KMS-11 (cell line): ENCODE measurements at regions not wholly inside any gene's neighbourhood (a gene's known extent, or its start where the extent isn't known, plus 50 kb on each side); places are given as distances from the start of the nearest gene placed in this dataset.

Experiments
- H2AFZ ChIP-seq: fragments of 200-600 bp; sonication (generic); 2 replicates; pipeline ENCODE4 v1.6.1; 2016; ENCODE audit warnings: antibody characterized with exemption, mixed run types, low read depth
- H3K27ac ChIP-seq: fragments of 200-600 bp; sonication (generic); 2 replicates; pipeline ENCODE4 v1.6.1; 2016; ENCODE audit warnings: mild to moderate bottlenecking, mixed run types
- H3K27me3 ChIP-seq: fragments of 200-600 bp; sonication (generic); 2 replicates; pipeline ENCODE4 v1.6.1; 2017; ENCODE audit warnings: mild to moderate bottlenecking, low read depth, mixed run types, moderate library complexity; ENCODE audit not compliant: insufficient read depth
- H3K36me3 ChIP-seq: fragments of 200-600 bp; sonication (generic); 2 replicates; pipeline ENCODE4 v1.6.1; 2017; ENCODE audit warnings: mild to moderate bottlenecking, mixed run types; ENCODE audit not compliant: insufficient read depth
- H3K4me1 ChIP-seq: fragments of 200-600 bp; sonication (generic); 2 replicates; pipeline ENCODE4 v1.6.1; 2016; ENCODE audit warnings: mild to moderate bottlenecking, low read depth, mixed run types; ENCODE audit not compliant: poor library complexity, severe bottlenecking
- H3K4me2 ChIP-seq: fragments of 200-600 bp; sonication (generic); 2 replicates; pipeline ENCODE4 v1.7.0; 2016; ENCODE audit warnings: mild to moderate bottlenecking, mixed run types
- H3K4me3 ChIP-seq: fragments of 200-600 bp; sonication (generic); IDR thresholded peaks from 2 replicates; pipeline ENCODE4 v1.6.1; 2017; ENCODE audit warnings: low read depth, low read length, mixed read lengths; ENCODE audit not compliant: insufficient read depth
- H3K79me2 ChIP-seq: fragments of 200-600 bp; sonication (generic); 2 replicates; pipeline ENCODE4 v1.6.1; 2016; ENCODE audit warnings: low read depth, mixed run types; ENCODE audit not compliant: insufficient read depth
- H3K9ac ChIP-seq: fragments of 200-600 bp; sonication (generic); 2 replicates; pipeline ENCODE4 v1.6.1; 2016; ENCODE audit warnings: mild to moderate bottlenecking, mixed run types
- H4K20me1 ChIP-seq: fragments of 200-600 bp; sonication (generic); 2 replicates; pipeline ENCODE4 v1.6.1; 2016; ENCODE audit warnings: mild to moderate bottlenecking, mixed run types; ENCODE audit not compliant: insufficient read depth
- TF ChIP-seq, protein P1 (sequence below): fragments of 200-600 bp; sonication (generic); conservative IDR thresholded peaks from 2 replicates; pipeline ENCODE4 v1.6.1; 2017; ENCODE audit warnings: low read depth, mild to moderate bottlenecking, antibody characterized with exemption, low read length, moderate library complexity, mixed read lengths

DNA sequence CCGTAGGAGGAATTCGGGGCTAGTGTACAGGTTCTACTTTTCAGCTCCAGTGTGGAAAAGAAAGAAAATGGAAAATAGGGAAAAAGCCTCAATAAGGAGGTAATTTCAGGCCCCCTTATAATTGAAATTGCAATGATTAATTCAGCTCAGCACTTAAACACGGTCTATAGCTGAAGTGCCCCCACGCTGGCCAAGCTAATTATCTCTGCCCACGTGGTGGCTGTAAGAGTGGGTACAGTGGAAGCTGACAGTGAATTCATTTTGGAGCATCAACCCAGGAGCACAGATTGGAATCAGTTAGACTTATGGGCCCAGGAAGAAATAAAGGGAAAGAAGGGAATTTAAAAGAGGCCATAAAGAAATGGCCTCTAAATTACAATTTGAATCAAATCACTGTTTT is 631.1 kb upstream of the CPEB2 start:
- H3K4me1 ChIP-seq: no peaks in the 10 kb centered on the region

DNA sequence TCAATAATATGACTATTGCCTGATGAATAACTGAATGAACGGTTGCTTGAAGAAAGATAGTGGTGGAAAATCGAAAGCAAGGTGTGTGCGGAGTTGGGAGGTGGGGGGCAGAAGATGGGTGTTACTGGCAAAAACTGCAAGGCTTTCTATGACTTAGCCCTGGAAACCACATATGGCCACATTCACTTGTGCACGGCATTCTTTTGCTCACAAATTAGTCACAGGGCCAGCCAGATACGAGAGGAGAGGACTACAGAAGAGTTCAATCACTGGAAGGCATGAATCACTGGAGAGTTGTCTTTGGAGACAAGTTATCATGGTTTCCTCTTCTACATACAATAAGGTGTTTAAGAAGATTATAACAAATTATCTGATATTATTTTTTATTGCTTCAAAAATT is 626.5 kb upstream of the CPEB2 start:
- H3K27me3 ChIP-seq: no peaks in the 10 kb centered on the region
- H3K4me1 ChIP-seq: no peaks in the 10 kb centered on the region
- no peak overlapping the region for H2AFZ ChIP-seq
- no peak overlapping the region for H3K27ac ChIP-seq
- H3K4me2 ChIP-seq: no peak overlapping the region
- H3K79me2 ChIP-seq: no peaks in the 10 kb centered on the region
- no peak overlapping the region for H3K9ac ChIP-seq
- TF ChIP-seq, protein P1, sequence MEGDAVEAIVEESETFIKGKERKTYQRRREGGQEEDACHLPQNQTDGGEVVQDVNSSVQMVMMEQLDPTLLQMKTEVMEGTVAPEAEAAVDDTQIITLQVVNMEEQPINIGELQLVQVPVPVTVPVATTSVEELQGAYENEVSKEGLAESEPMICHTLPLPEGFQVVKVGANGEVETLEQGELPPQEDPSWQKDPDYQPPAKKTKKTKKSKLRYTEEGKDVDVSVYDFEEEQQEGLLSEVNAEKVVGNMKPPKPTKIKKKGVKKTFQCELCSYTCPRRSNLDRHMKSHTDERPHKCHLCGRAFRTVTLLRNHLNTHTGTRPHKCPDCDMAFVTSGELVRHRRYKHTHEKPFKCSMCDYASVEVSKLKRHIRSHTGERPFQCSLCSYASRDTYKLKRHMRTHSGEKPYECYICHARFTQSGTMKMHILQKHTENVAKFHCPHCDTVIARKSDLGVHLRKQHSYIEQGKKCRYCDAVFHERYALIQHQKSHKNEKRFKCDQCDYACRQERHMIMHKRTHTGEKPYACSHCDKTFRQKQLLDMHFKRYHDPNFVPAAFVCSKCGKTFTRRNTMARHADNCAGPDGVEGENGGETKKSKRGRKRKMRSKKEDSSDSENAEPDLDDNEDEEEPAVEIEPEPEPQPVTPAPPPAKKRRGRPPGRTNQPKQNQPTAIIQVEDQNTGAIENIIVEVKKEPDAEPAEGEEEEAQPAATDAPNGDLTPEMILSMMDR: no peak
- H3K36me3 ChIP-seq: no peaks in the 10 kb centered on the region
- H3K4me3 ChIP-seq: no peak overlapping the region
- H4K20me1 ChIP-seq: no peaks in the 10 kb centered on the region

More for the DNA sequence above, 631.1 kb upstream of the CPEB2 start:
- H3K36me3 ChIP-seq: no peaks in the 10 kb centered on the region
- H3K27me3 ChIP-seq: no peaks in the 10 kb centered on the region
- H3K79me2 ChIP-seq: no peaks in the 10 kb centered on the region
- no peak overlapping the region for H3K4me2 ChIP-seq
- H4K20me1 ChIP-seq: no peaks in the 10 kb centered on the region
- no peak overlapping the region for H2AFZ ChIP-seq
- no peak overlapping the region for H3K4me3 ChIP-seq
- H3K27ac ChIP-seq: no peak overlapping the region
- H3K9ac ChIP-seq: no peak overlapping the region
- TF ChIP-seq, protein P1: no peak

DNA sequence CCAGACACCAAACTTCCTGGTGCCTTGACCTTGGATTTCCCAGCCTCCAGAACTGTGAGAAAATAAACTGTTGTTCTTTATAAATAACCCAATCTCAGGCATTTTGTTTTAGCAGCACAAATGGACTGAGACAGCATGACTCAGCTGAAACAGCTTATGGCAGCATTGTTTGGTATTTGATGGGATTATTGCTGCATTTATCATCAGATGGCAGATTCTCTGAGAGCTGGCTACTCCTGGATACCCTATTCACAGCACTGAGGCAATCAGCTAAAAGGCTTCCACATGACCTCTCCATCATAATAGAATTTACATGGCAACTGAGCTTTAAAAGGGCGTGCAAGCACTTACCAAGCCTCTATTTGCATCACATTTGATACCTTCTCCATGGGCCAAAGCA is 623.1 kb upstream of the CPEB2 start:
- Histone ChIP-seq H3K36me3 (no peaks in the 10 kb centered on the region), H2AFZ (no peak overlapping the region), H3K27me3 (no peaks in the 10 kb centered on the region), H3K9ac (no peak overlapping the region), H3K4me1 (no peaks in the 10 kb centered on the region), H3K79me2 (no peaks in the 10 kb centered on the region), H3K4me3 (no peak overlapping the region), H3K27ac (no peak overlapping the region), H4K20me1 (no peaks in the 10 kb centered on the region), H3K4me2 (no peak overlapping the region)
- TF ChIP-seq, protein P1: no peak

DNA sequence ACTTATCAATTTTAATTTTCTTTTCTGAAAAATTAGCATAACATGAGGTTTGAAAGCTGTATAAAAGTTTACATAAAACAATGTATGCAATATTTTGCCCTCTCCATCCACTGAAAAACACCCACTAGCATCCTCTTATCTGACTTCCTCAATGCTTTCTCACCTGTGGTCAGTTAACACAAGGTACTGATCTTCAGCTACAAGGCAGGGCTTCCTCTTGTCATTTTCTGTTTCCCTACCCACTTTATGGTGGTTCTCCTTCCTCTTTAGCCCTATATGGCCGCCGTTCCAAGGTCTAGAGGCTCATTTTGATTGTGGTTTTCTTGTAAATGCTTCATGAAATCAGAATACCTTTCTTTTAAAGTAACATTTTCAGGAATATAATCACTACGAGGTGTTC is 618.6 kb upstream of the CPEB2 start:
- H3K27me3 ChIP-seq: no peaks in the 10 kb centered on the region
- no peak overlapping the region for H3K4me2 ChIP-seq
- TF ChIP-seq, protein P1: no peak
- H3K9ac ChIP-seq: no peak overlapping the region
- no peak overlapping the region for H3K27ac ChIP-seq
- no peaks in the 10 kb centered on the region for H3K36me3 ChIP-seq
- H3K79me2 ChIP-seq: no peaks in the 10 kb centered on the region
- no peak overlapping the region for H3K4me3 ChIP-seq
- no peaks in the 10 kb centered on the region for H3K4me1 ChIP-seq
- no peak overlapping the region for H2AFZ ChIP-seq
- H4K20me1 ChIP-seq: no peaks in the 10 kb centered on the region

DNA sequence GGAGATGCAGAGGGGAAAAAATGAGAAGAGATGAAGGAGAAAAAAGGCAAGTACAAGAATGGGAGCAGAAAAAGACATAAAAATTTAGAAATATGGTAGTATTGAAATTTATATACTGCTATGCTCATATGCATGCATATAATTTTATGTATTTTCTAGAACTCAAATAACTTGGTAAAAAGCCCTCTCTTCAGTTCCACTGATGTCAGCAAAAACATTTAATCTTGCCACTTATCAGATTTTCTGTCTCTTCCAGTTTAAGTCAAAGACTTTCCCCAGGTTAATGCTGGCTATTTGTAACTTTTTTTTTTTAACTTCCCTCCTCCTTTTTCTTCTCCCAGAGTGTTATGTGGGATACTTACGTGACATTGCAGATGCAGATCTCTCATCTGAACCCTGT is 617.5 kb upstream of the CPEB2 start:
- Histone ChIP-seq H3K9ac (no peak overlapping the region), H3K79me2 (no peaks in the 10 kb centered on the region), H3K27ac (no peak overlapping the region), H3K36me3 (no peaks in the 10 kb centered on the region), H3K4me3 (no peak overlapping the region), H3K27me3 (no peaks in the 10 kb centered on the region), H2AFZ (no peak overlapping the region), H4K20me1 (no peaks in the 10 kb centered on the region), H3K4me1 (no peaks in the 10 kb centered on the region), H3K4me2 (no peak overlapping the region)
- TF ChIP-seq, protein P1: no peak
